IMR-90 (cell line): ENCODE measurements at regions not wholly inside any gene's neighbourhood (a gene's known extent, or its start where the extent isn't known, plus 50 kb on each side); places are given as distances from the start of the nearest gene placed in this dataset.

ENCODE experiments used
- CEBPB ChIP-seq: IDR thresholded peaks from 2 replicates; pipeline ENCODE4 v1.6.1; 2012; ENCODE audit warnings: low read depth, low read length, improper control_type of control experiment
- ELK1 ChIP-seq: fragments of 150-350 bp; IDR thresholded peaks from 2 replicates; pipeline ENCODE4 v1.6.1; 2016; ENCODE audit warnings: low read depth, mild to moderate bottlenecking, low read length, moderate library complexity, borderline replicate concordance
- FOS ChIP-seq: fragments of 150-350 bp; IDR thresholded peaks from 2 replicates; pipeline ENCODE4 v1.6.1; 2016; ENCODE audit warnings: low read depth, low read length
- MAFK ChIP-seq: IDR thresholded peaks from 2 replicates; pipeline ENCODE4 v1.6.1; 2012; ENCODE audit warnings: low read depth, low read length, improper control_type of control experiment
- POLR2A ChIP-seq: IDR thresholded peaks from 2 replicates; pipeline ENCODE4 v1.6.1; 2012; ENCODE audit warnings: mild to moderate bottlenecking, low read depth, low read length
- RAD21 ChIP-seq: IDR thresholded peaks from 2 replicates; pipeline ENCODE4 v1.6.1; 2012; ENCODE audit warnings: low read length, improper control_type of control experiment
- RCOR1 ChIP-seq: IDR thresholded peaks from 2 replicates; pipeline ENCODE4 v1.6.1; 2012; ENCODE audit warnings: mild to moderate bottlenecking, low read length, improper control_type of control experiment; ENCODE audit not compliant: insufficient replicate concordance
- SMC3 ChIP-seq: fragments of 150-350 bp; IDR thresholded peaks from 2 replicates; pipeline ENCODE4 v1.6.1; 2016; ENCODE audit warnings: low read depth, mild to moderate bottlenecking, antibody characterized with exemption, low read length, moderate library complexity
- USF2 ChIP-seq: fragments of 150-350 bp; IDR thresholded peaks from 2 replicates; pipeline ENCODE4 v1.6.1; 2017; ENCODE audit warnings: mild to moderate bottlenecking, antibody characterized with exemption, low read length, low read depth
- TF ChIP-seq, protein P1 (sequence below): conservative IDR thresholded peaks from 2 replicates; pipeline ENCODE4 v1.5.1; 2012; ENCODE audit warnings: mild to moderate bottlenecking, low read depth, low read length, improper control_type of control experiment

DNA sequence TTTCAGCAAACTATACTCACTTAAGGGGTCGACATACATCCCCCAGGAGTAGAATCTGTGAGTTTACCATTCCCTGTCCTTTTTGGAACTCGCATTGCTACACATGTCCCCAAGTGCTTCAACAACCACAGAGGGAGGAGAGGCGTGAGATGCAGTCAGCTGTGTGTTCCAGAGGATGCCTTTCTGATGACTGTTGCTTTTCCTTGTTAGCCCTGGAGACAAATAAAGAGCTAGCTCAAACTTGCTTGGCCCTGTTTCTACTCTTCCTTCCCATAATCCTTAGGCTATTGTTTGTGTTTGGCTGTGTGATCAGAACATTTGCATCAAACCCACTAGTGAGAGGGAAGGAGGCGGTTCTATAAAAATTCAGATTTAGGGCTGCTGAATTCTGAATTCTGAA is 264.0 kb downstream of the ENGASE start:
- TF ChIP-seq, protein P1, sequence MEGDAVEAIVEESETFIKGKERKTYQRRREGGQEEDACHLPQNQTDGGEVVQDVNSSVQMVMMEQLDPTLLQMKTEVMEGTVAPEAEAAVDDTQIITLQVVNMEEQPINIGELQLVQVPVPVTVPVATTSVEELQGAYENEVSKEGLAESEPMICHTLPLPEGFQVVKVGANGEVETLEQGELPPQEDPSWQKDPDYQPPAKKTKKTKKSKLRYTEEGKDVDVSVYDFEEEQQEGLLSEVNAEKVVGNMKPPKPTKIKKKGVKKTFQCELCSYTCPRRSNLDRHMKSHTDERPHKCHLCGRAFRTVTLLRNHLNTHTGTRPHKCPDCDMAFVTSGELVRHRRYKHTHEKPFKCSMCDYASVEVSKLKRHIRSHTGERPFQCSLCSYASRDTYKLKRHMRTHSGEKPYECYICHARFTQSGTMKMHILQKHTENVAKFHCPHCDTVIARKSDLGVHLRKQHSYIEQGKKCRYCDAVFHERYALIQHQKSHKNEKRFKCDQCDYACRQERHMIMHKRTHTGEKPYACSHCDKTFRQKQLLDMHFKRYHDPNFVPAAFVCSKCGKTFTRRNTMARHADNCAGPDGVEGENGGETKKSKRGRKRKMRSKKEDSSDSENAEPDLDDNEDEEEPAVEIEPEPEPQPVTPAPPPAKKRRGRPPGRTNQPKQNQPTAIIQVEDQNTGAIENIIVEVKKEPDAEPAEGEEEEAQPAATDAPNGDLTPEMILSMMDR = no peak
- TF ChIP-seq POLR2A (no peak), FOS (no peak), RAD21 (no peak), ELK1 (no peak), RCOR1 (no peak), CEBPB (no peak), MAFK (no peak), SMC3 (no peak), USF2 (no peak)
